Right atrium auricular region (tissue), 2 donors: ENCODE measurements at regions not wholly inside any gene's neighbourhood (a gene's known extent, or its start where the extent isn't known, plus 50 kb on each side); places are given as distances from the start of the nearest gene placed in this dataset.

Experiments
- DNase-seq: peaks from one replicate; pipeline ENCODE4 v3.0.0-alpha.2; 2019; ENCODE audit warnings: low spot score
- H3K27ac ChIP-seq, 2 donors: fragments of 200-600 bp; sonication (generic); 1 replicate in 1 of 2; 2 replicates in 1 of 2; pipeline ENCODE4 v1.5.1; 2016 to 2019
- H3K27me3 ChIP-seq, 2 donors: fragments of 200-600 bp; sonication (generic); one replicate each; pipeline versions ENCODE4 v1.5.1 to v1.6.0; 2017 to 2019
- H3K36me3 ChIP-seq: fragments of 200-600 bp; sonication (generic); one replicate; pipeline ENCODE4 v1.5.1; 2016
- H3K4me1 ChIP-seq, 2 donors: fragments of 200-600 bp; sonication (generic); one replicate each; pipeline versions ENCODE4 v1.5.1 to v1.6.0; 2017 to 2019
- H3K4me3 ChIP-seq, 2 donors: fragments of 200-600 bp; sonication (generic); 1 replicate in 1 of 2; 2 replicates in 1 of 2; pipeline ENCODE4 v1.5.1; 2017 to 2019; ENCODE audit warnings: mild to moderate bottlenecking in 1 of 2, moderate library complexity in 1 of 2
- H3K9me3 ChIP-seq, 2 donors: fragments of 200-600 bp; sonication (generic); one replicate each; pipeline ENCODE4 v1.5.1; 2019
- TF ChIP-seq, protein P1 (sequence below), 2 donors: fragments of 200-600 bp; sonication (generic); IDR thresholded peaks; one replicate each; pipeline ENCODE4 v1.5.1; 2019; ENCODE audit warnings: antibody characterized with exemption in 2 of 2

DNA sequence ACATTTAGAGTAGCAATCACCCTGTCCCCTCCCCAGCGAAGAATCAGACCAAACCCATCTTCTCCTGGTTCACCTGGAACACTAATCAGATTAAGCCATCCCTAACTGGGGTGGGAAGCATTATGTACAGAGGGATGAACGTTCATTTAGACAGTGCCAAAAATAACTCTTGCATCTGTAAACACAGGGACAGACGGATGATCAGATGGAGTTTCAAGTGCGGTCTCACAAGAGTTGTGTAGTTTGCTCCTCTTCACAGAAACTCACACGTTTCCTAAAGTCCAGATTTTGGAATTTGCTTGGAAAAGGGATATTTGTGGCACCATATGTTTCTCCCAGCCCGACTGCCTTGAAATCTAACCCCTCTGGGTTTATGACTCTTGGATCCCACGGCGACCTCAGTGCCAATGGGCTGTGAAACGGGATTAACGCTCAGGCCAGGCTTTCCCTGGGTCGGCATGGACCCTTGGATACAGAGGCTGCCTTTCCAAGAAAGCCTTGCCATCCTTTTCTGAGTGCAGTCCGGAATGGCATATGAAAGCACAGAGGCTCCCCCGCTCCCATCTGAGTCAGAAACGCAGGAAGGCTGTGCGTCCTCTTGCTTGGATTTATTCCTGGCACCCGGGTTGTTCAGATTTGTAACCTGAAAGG is 293.2 kb upstream of the HABP2 start:
- Histone ChIP-seq H3K27ac (no peak overlapping the region), H3K27me3 (no peaks in the 10 kb centered on the region)
- TF ChIP-seq, protein P1, sequence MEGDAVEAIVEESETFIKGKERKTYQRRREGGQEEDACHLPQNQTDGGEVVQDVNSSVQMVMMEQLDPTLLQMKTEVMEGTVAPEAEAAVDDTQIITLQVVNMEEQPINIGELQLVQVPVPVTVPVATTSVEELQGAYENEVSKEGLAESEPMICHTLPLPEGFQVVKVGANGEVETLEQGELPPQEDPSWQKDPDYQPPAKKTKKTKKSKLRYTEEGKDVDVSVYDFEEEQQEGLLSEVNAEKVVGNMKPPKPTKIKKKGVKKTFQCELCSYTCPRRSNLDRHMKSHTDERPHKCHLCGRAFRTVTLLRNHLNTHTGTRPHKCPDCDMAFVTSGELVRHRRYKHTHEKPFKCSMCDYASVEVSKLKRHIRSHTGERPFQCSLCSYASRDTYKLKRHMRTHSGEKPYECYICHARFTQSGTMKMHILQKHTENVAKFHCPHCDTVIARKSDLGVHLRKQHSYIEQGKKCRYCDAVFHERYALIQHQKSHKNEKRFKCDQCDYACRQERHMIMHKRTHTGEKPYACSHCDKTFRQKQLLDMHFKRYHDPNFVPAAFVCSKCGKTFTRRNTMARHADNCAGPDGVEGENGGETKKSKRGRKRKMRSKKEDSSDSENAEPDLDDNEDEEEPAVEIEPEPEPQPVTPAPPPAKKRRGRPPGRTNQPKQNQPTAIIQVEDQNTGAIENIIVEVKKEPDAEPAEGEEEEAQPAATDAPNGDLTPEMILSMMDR (IDR thresholded peaks at IDR 0.05), result no peak

DNA sequence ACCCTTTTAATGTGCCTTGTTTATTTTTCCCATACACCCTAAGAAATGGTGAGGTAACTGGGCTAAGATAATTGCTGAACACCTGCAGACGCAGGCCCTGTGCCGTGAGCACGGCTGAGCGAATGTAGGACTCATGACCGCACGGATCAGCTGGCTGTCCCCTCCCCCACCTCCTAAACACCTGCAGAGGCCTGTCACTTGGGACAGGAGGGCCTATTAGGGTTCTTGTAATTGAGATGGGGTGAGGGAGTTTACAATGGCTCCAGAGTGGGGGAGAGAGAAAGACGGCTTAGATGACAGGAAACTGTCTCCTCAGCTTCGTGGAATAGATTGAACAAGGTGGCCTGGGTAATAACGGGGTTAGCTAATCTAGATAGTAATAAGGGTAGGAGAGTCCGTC is 291.7 kb upstream of the HABP2 start:
- no peaks in the 10 kb centered on the region for H3K4me1 ChIP-seq
- H3K4me3 ChIP-seq, result no peak overlapping the region
- H3K36me3 ChIP-seq, result no peaks in the 10 kb centered on the region
- H3K27me3 ChIP-seq, result no peaks in the 10 kb centered on the region
- DNase-seq, result no peak
- no peaks in the 10 kb centered on the region for H3K9me3 ChIP-seq
- TF ChIP-seq, protein P1 (IDR thresholded peaks at IDR 0.05), result no peak
- no peak overlapping the region for H3K27ac ChIP-seq

More for the DNA sequence above, 293.2 kb upstream of the HABP2 start:
- Histone ChIP-seq H3K4me1 (no peaks in the 10 kb centered on the region), H3K9me3 (no peaks in the 10 kb centered on the region), H3K4me3 (no peak overlapping the region), H3K36me3 (no peaks in the 10 kb centered on the region)
- no peak for DNase-seq

DNA sequence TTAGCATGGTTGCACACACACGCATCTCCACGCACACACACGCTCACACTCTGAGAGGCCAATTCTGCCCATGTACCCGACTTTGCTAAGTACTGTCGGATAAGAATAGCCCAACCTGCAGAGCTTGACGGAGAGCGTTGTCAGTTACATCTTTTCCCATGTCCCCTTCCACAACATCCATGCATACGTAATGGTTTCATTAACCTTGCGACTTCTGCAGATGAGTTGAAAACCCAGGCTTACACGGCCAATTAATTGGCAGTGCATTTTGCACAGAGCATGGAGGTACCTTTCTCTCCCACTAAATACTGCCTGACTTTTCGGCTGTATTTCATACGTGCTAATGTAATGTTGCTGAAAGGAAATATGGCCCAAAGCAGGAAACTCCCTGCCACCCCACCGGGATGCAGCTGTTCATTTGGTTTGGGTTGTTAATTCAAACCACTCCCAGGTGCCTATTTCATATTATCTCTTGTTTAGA is 291.2 kb upstream of the HABP2 start:
- H3K27ac ChIP-seq, result no peak overlapping the region
- H3K9me3 ChIP-seq, result no peaks in the 10 kb centered on the region
- no peak overlapping the region for H3K4me3 ChIP-seq
- no peak for DNase-seq
- H3K27me3 ChIP-seq, result no peaks in the 10 kb centered on the region
- H3K4me1 ChIP-seq, result no peaks in the 10 kb centered on the region
- TF ChIP-seq, protein P1 (IDR thresholded peaks at IDR 0.05), result no peak
- no peaks in the 10 kb centered on the region for H3K36me3 ChIP-seq

DNA sequence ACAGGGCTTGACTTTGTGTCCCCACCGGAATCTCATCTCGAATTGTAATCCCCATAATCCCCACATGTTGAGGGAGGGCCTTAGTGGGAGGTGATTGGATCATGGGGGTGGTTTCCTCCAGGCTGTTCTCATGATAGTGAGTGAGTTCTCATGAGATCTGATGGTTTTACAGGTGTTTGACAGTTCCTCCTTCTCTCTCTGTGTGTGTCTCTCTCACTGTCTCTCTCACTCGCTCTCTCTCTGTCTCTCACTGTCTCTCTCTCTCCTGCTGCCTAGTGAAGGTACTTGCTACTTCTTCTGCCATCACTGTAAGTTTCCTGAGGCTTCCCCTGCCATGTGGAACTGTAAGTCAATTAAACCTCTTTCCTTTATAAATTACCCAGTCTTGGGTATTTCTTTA is 289.8 kb upstream of the HABP2 start:
- Histone ChIP-seq H3K27ac (no peak overlapping the region), H3K27me3 (no peaks in the 10 kb centered on the region), H3K36me3 (no peaks in the 10 kb centered on the region), H3K4me1 (no peaks in the 10 kb centered on the region), H3K9me3 (no peaks in the 10 kb centered on the region), H3K4me3 (no peak overlapping the region)
- no peak for DNase-seq
- TF ChIP-seq, protein P1 (IDR thresholded peaks at IDR 0.05), result no peak

DNA sequence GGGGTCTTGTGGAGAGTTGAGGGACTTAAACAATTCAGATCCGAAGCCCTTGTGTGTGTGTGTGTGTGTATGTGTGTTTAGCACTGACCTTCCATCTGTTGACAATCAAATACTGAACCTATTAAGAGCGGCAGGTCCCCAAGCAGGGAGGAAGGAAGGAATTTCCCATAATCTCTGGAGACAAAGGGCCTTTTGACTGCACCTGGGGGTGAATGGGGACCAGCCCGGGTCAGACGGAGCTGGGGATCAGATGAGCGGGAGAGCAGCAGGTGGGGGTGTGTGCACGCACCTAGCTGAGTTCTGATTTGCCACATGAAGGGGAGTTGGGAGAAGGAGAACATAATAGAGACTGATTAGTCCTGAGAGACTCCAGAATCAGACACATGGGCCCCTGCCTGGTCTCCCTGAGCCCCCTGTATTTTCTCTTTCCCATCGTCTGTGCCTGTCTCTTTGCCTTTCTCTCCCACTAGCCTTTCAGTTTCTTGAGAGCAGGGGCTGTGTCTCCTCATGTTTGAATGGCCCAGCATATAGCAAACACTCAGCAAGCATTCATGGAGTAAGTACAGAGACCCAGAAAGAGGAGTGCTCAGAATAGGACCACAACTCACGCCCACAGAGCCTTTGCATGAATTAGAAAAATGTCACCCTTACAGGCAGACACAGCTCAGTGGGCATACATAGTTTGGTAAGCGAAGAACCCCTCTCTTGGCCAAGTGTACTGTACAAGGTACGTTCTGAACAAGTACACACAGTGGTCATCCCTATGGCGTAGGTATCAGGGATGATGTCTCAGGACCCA is 288.3 kb upstream of the HABP2 start:
- TF ChIP-seq, protein P1 (IDR thresholded peaks at IDR 0.05), result no peak
- DNase-seq, result no peak
- Histone ChIP-seq H3K4me1 (no peaks in the 10 kb centered on the region), H3K36me3 (no peaks in the 10 kb centered on the region), H3K4me3 (no peak overlapping the region), H3K27me3 (no peaks in the 10 kb centered on the region), H3K9me3 (no peaks in the 10 kb centered on the region), H3K27ac (no peak overlapping the region)
